HG03064 (cell line): ENCODE measurements at regions not wholly inside any gene's neighbourhood (a gene's known extent, or its start where the extent isn't known, plus 50 kb on each side); places are given as distances from the start of the nearest gene placed in this dataset.
A peak's percentile ranks its signal among the peaks of the same experiment; 100 is the strongest.
"Not testable (repeated sequence)": the region's sequence is repeated elsewhere in the genome, so short reads cannot be mapped to it uniquely, and the experiment has no call there.

Source experiments
- ATAC-seq: cut with Tn5 transposase; IDR thresholded peaks from one replicate; pipeline ENCODE4 v1.9.1; 2021; ENCODE audit warnings: low read depth; ENCODE audit not compliant: unreplicated experiment

DNA sequence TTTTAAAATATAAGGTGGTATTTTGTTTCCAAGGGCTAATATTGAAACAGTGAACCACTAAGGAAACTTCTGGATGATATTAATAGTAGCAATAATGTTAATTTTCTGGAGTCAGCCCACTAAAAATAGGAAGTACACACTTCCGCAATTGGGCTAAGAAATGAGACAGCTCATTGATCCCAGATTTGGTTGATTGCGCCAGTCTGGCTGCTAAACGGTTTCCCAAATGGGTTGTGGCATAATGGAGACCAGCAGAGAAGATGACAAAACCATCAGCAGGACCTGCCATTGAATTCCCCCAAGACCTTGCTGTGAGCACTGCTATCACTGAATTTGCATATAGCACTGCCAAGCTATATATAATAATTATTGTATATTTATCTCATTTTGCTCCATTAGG is 71.2 kb upstream of the SGK1 start:
- ATAC-seq, result no peak

DNA sequence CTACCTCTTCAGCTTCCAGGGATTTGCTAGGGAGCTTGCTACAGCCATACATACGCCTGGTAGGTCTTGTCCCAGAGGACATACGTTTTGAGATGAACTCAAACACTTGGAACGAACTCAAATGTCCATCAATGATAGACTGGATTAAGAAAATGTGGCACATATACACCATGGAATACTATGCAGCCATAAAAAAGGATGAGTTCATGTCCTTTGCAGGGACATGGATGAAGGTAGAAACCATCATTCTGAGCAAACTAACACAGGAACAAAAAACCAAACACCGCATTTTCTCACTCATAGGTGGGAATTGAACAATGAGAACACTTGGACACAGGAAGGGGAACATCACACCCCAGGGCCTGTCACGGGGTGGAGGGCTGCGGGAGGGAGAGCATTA is 68.6 kb upstream of the SGK1 start:
- not testable (repeated sequence) for ATAC-seq

DNA sequence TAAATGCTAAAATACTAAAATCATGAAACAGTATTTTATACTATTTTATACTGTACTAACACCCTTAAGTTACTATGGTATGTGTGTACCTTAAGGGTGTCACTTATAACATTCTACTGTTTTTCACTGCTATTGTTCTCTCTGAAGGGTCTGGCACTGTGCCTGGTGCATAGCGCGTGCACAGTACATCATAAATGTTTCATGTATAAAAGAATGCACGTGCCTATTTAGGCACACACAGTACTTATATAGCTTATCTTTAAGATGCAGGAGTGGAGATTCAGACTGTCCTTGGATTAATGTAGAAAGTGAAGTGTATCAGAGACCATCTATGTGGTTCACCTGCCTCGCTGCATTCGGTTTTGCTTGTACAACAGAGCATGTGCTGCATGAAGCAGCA is 64.0 kb upstream of the SGK1 start:
- no peak for ATAC-seq

DNA sequence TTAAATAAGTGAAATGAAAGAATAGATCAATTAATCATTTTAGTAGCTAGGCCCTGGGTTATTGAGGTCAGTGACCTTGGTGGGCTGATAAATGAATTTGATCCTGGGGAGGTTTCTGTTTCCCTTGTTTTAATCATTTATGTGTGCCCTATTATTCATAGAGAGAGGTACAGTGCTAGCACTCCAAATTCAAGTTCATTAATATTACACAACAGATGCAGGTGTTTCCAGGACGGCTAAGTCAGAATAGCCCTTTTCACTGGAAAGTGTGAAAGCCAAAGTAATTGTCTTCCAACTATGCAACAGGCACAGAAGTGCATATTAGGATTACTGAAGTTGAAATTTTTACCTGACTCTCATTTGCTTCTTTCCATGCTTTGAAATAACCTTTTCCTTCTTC is 61.7 kb upstream of the SGK1 start:
- no peak for ATAC-seq

DNA sequence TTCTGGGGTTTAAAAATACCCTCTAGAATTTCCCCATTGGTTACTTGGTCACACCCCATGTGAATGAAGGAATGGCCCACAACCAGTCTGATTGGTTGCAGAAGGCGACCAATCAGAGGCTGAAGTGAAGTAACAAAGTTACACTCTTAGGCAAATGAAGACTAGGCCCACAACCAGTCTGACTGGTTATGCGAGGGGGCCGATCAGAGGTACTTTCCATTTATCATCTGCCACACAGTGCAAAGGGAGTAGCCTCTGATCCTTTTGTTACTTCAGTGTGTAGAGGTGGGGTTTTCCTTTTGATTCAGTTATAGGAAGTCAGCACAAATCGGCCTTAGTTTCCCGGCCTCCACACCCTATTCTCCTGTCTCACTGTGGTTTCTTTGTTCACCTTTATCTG is 61.2 kb upstream of the SGK1 start:
- ATAC-seq, result no peak

DNA sequence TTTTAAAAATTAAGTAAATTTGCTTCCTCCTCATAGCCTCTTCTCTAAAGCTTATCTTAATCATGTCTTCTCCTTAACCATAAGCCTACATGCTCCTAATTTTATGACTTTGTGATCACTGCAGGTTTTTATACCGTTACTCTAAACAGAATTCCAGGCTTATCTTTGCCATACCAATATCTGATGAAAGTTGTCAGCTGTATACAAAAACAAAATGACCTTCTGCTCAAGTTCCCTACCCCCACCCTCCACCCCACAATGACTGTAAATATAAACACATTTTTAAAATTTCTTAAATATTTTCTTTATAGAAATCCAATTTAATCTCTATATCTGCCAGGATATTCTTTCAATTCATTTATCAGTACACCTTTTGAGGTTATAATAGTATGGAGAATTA is 60.5 kb upstream of the SGK1 start:
- no peak for ATAC-seq

DNA sequence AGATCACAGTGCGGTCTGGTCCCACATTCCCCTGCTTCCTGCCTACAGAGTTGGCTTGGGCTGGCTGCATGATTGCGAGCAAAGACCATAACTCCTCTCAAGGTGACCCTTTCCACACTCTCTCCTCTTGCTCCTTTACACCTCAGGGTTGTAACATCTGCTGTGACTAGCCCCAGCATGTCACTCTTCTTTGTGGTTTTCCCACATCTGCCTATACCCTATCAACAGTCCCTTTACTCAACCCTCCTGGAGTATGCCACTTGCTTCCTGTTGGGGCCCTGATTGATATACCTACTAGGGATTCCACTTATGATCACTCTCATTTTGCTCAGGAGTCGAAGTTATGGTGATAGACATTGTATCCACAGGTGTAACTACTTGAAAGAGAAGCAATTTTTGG is 58.9 kb upstream of the SGK1 start:
- ATAC-seq, result no peak

DNA sequence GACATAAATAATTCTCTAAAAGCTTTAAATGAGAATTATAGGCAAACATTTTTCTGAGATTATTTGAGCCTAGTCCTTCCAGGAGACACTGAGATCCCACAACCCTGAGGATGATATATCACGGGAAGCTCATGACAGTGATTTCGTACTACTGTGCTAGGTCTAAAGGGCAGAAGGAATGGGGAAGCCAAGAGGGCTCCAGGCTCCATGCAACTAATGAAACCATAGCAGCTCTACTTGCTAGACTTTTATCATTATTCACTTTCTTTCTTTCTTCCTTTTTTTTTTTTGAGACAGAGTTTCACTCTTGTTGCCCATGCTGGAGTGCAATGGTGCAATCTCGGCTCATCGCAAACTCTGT is 57.3 kb upstream of the SGK1 start:
- no peak for ATAC-seq

DNA sequence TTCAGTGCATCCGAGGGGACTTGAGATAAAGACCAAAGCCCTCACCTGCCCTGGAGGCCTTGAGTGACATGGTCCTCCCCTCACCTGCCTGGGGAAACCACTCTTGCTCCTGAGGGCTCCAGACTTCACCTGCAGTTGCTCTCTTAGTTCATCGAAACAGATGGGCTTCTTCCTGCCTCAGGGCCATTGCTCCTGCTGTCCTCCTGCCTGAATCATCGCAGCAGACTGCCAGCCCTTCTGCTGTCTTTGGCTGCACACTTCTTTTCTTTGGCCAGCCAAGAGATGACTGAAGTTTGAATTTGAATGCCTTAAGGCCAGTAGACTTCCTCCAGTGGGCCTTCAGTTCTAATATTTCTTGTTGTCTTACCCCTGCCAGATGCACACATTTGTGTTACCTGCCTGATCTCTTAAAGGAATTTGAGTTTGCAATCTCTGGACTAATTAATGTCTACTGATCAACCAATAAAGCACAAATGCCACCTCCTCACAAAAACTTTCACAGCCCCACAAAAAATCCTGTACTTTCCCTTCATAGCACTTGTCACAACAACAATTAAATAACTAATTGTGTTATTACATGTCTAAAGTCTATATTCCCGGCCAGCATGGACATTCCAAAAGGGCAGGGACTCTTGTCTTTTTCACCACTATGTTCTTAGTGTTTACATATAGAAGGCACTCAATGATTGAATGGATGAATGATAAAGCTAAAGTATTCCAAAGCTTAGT is 56.7 kb upstream of the SGK1 start:
- ATAC-seq, result no peak

DNA sequence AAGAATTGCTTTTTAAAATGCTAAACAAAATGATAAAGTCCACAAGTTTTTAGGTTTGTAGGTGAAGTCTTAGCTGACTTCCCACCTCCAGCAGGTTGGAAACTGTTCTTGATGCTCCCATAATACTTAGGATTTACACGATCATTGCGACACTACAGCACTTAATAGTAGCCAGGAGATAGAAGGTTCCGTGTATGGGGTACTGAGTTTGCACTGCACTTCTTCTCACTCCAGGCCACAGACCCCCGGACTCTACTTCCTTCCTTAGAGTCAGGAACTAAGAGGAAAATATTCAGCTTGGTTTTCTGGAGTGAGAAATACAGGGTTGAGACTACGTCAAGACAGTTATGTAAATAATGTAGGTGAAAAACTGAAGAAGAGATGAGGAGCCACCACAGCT is 56.1 kb upstream of the SGK1 start:
- no peak for ATAC-seq

DNA sequence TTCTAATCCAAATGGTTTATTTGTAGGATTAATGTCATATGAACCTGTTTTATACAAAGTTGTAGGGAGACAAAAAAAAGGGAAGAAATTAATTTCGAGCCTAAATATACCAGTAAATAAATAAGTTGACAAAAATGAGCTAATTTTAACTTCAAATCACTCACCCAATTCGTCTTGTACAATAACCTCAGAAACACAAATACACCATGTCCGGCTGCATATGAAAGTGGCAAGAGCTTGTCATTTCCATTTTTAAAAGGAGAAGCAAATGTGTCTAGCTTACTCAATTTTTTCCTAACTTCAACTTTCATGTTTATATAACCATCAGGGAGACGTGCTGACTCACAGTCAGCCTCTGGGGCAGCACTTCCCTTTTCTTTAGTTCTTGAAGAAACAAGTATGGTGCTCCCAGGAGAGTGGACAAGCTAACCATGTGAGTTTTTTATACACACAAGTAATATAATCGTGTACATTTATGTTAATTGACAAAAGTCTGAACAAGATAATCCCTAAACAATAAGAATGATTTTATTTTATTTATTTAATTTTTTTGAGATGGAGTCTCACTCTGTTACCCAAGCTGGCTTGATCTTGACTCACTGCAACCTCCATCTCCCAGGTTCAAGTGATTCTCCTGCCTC is 55.5 kb upstream of the SGK1 start:
- ATAC-seq, result peak; percentile 93

DNA sequence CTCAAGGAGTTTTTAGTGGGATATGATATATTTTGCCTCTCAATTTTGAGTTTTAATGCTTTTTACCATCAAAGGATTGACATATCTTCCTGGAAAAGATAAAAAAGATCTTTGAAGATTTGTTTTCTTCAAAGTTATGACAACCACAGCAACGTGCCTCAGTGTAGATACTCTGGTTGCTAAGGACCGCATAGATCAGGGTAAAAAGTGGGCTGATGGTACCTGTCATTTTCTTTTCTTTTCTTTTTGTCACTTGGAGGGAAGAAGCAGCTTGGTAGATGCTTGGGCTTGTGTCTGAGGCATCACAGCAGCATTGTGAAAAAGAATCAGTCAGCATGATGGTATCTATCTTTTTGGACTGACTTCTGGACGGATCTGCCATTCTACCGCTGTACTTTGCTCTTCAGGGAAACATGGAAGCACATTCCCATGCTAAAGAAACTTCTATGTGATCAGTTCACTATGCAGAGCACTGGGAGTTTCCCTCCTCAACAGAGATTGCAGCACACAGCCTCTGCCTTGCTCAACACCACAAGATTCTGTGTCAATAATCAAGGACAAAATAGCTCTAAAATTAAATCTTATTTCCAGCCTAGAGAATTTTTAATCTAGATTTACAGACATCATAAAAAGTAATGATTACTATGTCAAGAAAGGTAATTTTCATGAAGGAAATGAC is 54.8 kb upstream of the SGK1 start:
- ATAC-seq, result no peak

DNA sequence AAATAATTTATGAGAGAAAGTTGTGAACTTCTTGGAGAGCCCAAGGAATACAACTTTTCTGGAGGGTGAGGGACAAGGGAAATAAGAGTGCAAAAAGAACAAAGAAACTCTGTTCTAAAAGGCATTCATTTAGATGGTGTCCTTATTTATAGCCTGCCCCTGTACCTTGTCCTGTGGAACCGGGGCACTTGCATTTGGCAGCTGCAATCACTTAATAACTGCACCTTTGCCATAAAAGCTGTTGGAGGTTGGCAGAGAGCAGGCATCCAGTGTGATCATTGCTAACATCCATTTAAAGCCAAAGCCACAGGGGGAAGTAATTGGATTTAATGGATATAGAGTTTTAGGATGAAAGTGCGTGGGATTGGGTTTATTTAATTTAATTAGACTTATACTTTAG is 50.8 kb upstream of the SGK1 start:
- no peak for ATAC-seq
